ENCODE measurements at regions not wholly inside any gene's neighbourhood (a gene's known extent, or its start where the extent isn't known, plus 50 kb on each side); places are given as distances from the start of the nearest gene placed in this dataset.

- TF ChIP-seq CTCF (conservative IDR thresholded peaks at IDR 0.05; ENCODE audit: low read depth in 2 of 2), result no peak
- TF ChIP-seq EZH2 (IDR thresholded peaks at IDR 0.05; ENCODE audit: low read depth, unreplicated experiment), result no peak
- TF ChIP-seq EZH2phosphoT487 (IDR thresholded peaks at IDR 0.05; ENCODE audit: unreplicated experiment), result no peak
- no peak for TF ChIP-seq REST (IDR thresholded peaks at IDR 0.05; ENCODE audit: unreplicated experiment)
- no peak for TF ChIP-seq POLR2AphosphoS5 (IDR thresholded peaks at IDR 0.05; ENCODE audit: low read depth)
- TF ChIP-seq JUNB (IDR thresholded peaks at IDR 0.05; ENCODE audit: unreplicated experiment), result no peak
Measured at GRCh38 chr1:5296557-5297179, 642.3 kb downstream of the AJAP1 start.
